HG03175 (cell line): ENCODE measurements at regions not wholly inside any gene's neighbourhood (a gene's known extent, or its start where the extent isn't known, plus 50 kb on each side); places are given as distances from the start of the nearest gene placed in this dataset.
"Not testable (repeated sequence)": the region's sequence is repeated elsewhere in the genome, so short reads cannot be mapped to it uniquely, and the experiment has no call there.

Experiments
- ATAC-seq: cut with Tn5 transposase; IDR thresholded peaks from one replicate; pipeline ENCODE4 v1.9.1; 2021; ENCODE audit warnings: mild to moderate bottlenecking, moderate library complexity; ENCODE audit not compliant: unreplicated experiment

- ATAC-seq = no peak
Observed at GRCh38 chr16:58963479-58963878, 229.4 kb upstream of the GOT2 start.

- no peak for ATAC-seq
Observed at GRCh38 chr16:58962811-58963210, 228.7 kb upstream of the GOT2 start.

GRCh38 chr16:58960484-58960883 is 226.4 kb upstream of the GOT2 start:
- no peak for ATAC-seq

- ATAC-seq = no peak
Observed at GRCh38 chr16:58960034-58960433, 225.9 kb upstream of the GOT2 start.

- ATAC-seq = no peak
Observed at GRCh38 chr16:58958749-58959148, 224.6 kb upstream of the GOT2 start.

- ATAC-seq = no peak
Observed at GRCh38 chr16:58948244-58948643, 214.1 kb upstream of the GOT2 start.

- ATAC-seq = no peak
Observed at GRCh38 chr16:58940609-58941008, 206.5 kb upstream of the GOT2 start.

GRCh38 chr16:58938811-58939210 is 204.7 kb upstream of the GOT2 start:
- ATAC-seq = no peak

GRCh38 chr16:58937661-58938060 is 203.5 kb upstream of the GOT2 start:
- peak; percentile 59 for ATAC-seq

GRCh38 chr16:58933186-58933585 is 199.1 kb upstream of the GOT2 start:
- no peak for ATAC-seq

- ATAC-seq = no peak
Observed at GRCh38 chr16:58931436-58931835, 197.3 kb upstream of the GOT2 start.

- no peak for ATAC-seq
Observed at GRCh38 chr16:58923094-58923493, 189.0 kb upstream of the GOT2 start.

GRCh38 chr16:58913456-58913855 is 179.3 kb upstream of the GOT2 start:
- no peak for ATAC-seq

GRCh38 chr16:58912571-58912970 is 178.5 kb upstream of the GOT2 start:
- no peak for ATAC-seq

- ATAC-seq = no peak
Observed at GRCh38 chr16:58906981-58907715, 173.0 kb upstream of the GOT2 start.

GRCh38 chr16:58904291-58904690 is 170.2 kb upstream of the GOT2 start:
- ATAC-seq = no peak

GRCh38 chr16:58889516-58889915 is 155.4 kb upstream of the GOT2 start:
- ATAC-seq = no peak

GRCh38 chr16:58885528-58886170 is 151.5 kb upstream of the GOT2 start:
- peak; percentile 53 for ATAC-seq

- no peak for ATAC-seq
Observed at GRCh38 chr16:58884141-58884540, 150.0 kb upstream of the GOT2 start.

- ATAC-seq = no peak
Observed at GRCh38 chr16:58883131-58883530, 149.0 kb upstream of the GOT2 start.

- peak; percentile 97 for ATAC-seq
Observed at GRCh38 chr16:58882292-58882691, 148.2 kb upstream of the GOT2 start.

GRCh38 chr16:58878641-58879040 is 144.5 kb upstream of the GOT2 start:
- ATAC-seq = not testable (repeated sequence)

GRCh38 chr16:58866935-58867334 is 132.8 kb upstream of the GOT2 start:
- no peak for ATAC-seq
